HEK293T (cell line): ENCODE measurements at regions not wholly inside any gene's neighbourhood (a gene's known extent, or its start where the extent isn't known, plus 50 kb on each side); places are given as distances from the start of the nearest gene placed in this dataset.

Experiments used
- CTCF ChIA-PET: fragments of 350-600 bp; formaldehyde crosslinking; extraction: SDS; loops from one replicate; lab custom pipeline; 2021; ENCODE audit warnings: antibody characterized with exemption, inconsistent platforms; lab: Yijun Ruan, JAX
- POLR2A ChIA-PET: fragments of 350-600 bp; formaldehyde crosslinking; extraction: SDS; loops from one replicate; lab custom pipeline; 2020; ENCODE audit warnings: antibody characterized with exemption, inconsistent platforms; lab: Yijun Ruan, JAX
- DNase-seq: peaks from one replicate; pipeline ENCODE4 v3.0.0; 2012; ENCODE audit warnings: mixed read lengths; ENCODE audit errors: extremely low spot score
- ARNT ChIP-seq: fragments of 450-650 bp; IDR thresholded peaks from 2 replicates; pipeline ENCODE4 v1.6.1; 2017; ENCODE audit warnings: mild to moderate bottlenecking
- BHLHE40 ChIP-seq: fragments of 450-650 bp; IDR thresholded peaks from 2 replicates; pipeline ENCODE4 v1.6.1; 2016; ENCODE audit warnings: mild to moderate bottlenecking, moderate library complexity, borderline replicate concordance
- CTBP1 ChIP-seq: fragments of 450-650 bp; IDR thresholded peaks from 2 replicates; pipeline ENCODE4 v1.6.1; 2016; ENCODE audit warnings: borderline replicate concordance
- ELF4 ChIP-seq: fragments of 450-650 bp; IDR thresholded peaks from 2 replicates; pipeline ENCODE4 v1.6.1; 2017; ENCODE audit warnings: antibody characterized with exemption
- FOXA1 ChIP-seq: fragments of 450-650 bp; IDR thresholded peaks from 2 replicates; pipeline ENCODE4 v1.6.1; 2016; ENCODE audit warnings: mild to moderate bottlenecking
- FOXK2 ChIP-seq: fragments of 450-650 bp; IDR thresholded peaks from 2 replicates; pipeline ENCODE4 v1.6.1; 2016; ENCODE audit warnings: mild to moderate bottlenecking
- FOXM1 ChIP-seq: fragments of 450-650 bp; IDR thresholded peaks from 2 replicates; pipeline ENCODE4 v1.6.1; 2017; ENCODE audit warnings: mild to moderate bottlenecking, borderline replicate concordance
- HDGF ChIP-seq: fragments of 450-650 bp; IDR thresholded peaks from 2 replicates; pipeline ENCODE4 v1.6.1; 2017; ENCODE audit warnings: antibody characterized with exemption, borderline replicate concordance
- L3MBTL2 ChIP-seq: fragments of 450-650 bp; conservative IDR thresholded peaks from 2 replicates; pipeline ENCODE4 v1.6.1; 2016; ENCODE audit warnings: mild to moderate bottlenecking
- LEF1 ChIP-seq: fragments of 450-650 bp; IDR thresholded peaks from 2 replicates; pipeline ENCODE4 v1.6.1; 2017; ENCODE audit warnings: mild to moderate bottlenecking, borderline replicate concordance
- NFRKB ChIP-seq: fragments of 450-650 bp; IDR thresholded peaks from 2 replicates; pipeline ENCODE4 v1.6.1; 2016; ENCODE audit warnings: mild to moderate bottlenecking, moderate library complexity
- SP1 ChIP-seq: fragments of 450-650 bp; IDR thresholded peaks from 2 replicates; pipeline ENCODE4 v1.6.1; 2017
- SUZ12 ChIP-seq: fragments of 450-650 bp; IDR thresholded peaks from 2 replicates; pipeline ENCODE4 v1.6.1; 2016; ENCODE audit warnings: mild to moderate bottlenecking
- TARDBP ChIP-seq: fragments of 450-650 bp; IDR thresholded peaks from 2 replicates; pipeline ENCODE4 v1.6.1; 2016
- ZNF384 ChIP-seq: fragments of 450-650 bp; IDR thresholded peaks from 2 replicates; pipeline ENCODE4 v1.6.1; 2016
- TF ChIP-seq, protein P1 (sequence below): fragments of 450-650 bp; IDR thresholded peaks from 2 replicates; pipeline ENCODE4 v1.6.1; 2016

DNA sequence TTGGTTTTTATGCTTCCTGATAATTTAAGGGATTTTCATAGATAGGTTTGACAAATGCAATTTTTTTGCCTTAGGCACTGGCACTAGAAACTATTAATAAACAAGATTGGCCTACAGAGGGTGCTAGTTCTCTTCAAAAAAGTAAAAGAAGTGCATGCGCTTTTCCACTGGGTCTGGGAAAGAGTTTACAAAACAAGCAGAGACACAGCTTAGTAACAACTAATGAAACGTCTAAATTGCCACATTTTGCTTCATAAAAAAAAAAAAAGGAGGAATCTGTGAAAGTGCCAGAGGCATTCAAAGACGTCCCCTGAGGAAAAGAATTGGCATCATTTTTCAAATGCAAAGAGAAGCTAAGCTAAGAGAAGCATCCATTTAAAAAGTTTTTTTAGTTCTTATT, 58.3 kb upstream of the EEA1 start:
- peak; percentile 46 for DNase-seq
- CTCF ChIA-PET: interaction anchor here (0.6 to 2.1 kb wide), 21 partner anchors 8 to 1115 kb away, joined by 3 to 13 read pairs (median 4); no protein-coding TSS in a partner anchor
- POLR2A ChIA-PET: no interaction called here
- 0 out of 2 replicates have a peak, but pooled peaks have one; percentile 29 for TF ChIP-seq ZNF384
- no peak for TF ChIP-seq FOXK2

- DNase-seq: no peak
- ChIA-PET CTCF (interaction anchor here (0.6 to 2.1 kb wide), 19 partner anchors 9 to 1114 kb away, joined by 3 to 13 read pairs (median 5); no protein-coding TSS in a partner anchor), POLR2A (no interaction called here)
- TF ChIP-seq LEF1 (no peak), SP1 (no peak), SUZ12 (no peak), BHLHE40 (no peak), CTBP1 (no peak), TARDBP (no peak), NFRKB (no peak), ELF4 (no peak), FOXK2 (no peak), ARNT (no peak), FOXA1 (no peak), L3MBTL2 (no peak), FOXM1 (no peak), HDGF (no peak), ZNF384 (no peak)
- TF ChIP-seq, protein P1, sequence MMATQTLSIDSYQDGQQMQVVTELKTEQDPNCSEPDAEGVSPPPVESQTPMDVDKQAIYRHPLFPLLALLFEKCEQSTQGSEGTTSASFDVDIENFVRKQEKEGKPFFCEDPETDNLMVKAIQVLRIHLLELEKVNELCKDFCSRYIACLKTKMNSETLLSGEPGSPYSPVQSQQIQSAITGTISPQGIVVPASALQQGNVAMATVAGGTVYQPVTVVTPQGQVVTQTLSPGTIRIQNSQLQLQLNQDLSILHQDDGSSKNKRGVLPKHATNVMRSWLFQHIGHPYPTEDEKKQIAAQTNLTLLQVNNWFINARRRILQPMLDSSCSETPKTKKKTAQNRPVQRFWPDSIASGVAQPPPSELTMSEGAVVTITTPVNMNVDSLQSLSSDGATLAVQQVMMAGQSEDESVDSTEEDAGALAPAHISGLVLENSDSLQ: no peak
Observed at GRCh38 chr12:92987846-92988621, 58.9 kb upstream of the EEA1 start.

- ChIA-PET CTCF (interaction anchor here (1.4 to 2.1 kb wide), 2 partner anchors 408 to 1113 kb away, joined by 9 to 13 read pairs; no protein-coding TSS in a partner anchor), POLR2A (no interaction called here)
- TF ChIP-seq L3MBTL2: no peak
- TF ChIP-seq FOXA1: no peak
- TF ChIP-seq ZNF384: no peak
- TF ChIP-seq ARNT: no peak
- TF ChIP-seq TARDBP: no peak
- no peak for TF ChIP-seq HDGF
- TF ChIP-seq, protein P1: no peak
- TF ChIP-seq SP1: no peak
- TF ChIP-seq CTBP1: no peak
- no peak for DNase-seq
Observed at GRCh38 chr12:92988622-92989130, 59.6 kb upstream of the EEA1 start.

GRCh38 chr12:92989715-92990484, 60.8 kb upstream of the EEA1 start:
- no peak for DNase-seq
- TF ChIP-seq LEF1 (no peak), TARDBP (no peak), SUZ12 (no peak), ELF4 (no peak), SP1 (no peak)
- TF ChIP-seq, protein P1: no peak
- CTCF ChIA-PET: interaction anchor here (0.6 to 0.9 kb wide), 3 partner anchors 64 to 430 kb away, joined by 3 read pairs; no protein-coding TSS in a partner anchor
- POLR2A ChIA-PET: no interaction called here

DNA sequence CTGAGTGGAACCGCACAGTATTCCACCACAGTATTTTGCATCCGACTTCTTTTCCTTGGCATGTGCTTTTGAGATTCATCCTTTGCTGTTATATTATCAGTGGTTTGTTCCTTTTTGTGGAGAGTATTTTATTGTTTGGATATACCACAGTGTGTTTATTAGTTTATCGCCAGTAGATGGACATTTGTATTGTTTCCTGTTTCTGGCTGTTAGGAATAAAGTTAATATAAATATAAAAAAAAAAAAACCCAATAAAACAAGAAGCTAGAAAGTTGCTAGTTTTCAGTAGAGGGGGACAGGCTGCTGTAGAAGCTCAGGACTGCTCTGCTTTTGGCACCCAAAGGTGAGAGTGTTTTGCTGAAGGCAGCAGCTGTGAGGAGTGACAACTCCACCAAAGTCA, 62.0 kb upstream of the EEA1 start:
- no peak for DNase-seq
- POLR2A ChIA-PET: no interaction called here
- TF ChIP-seq ZNF384 (peak; percentile 44), SUZ12 (no peak)
- CTCF ChIA-PET: interaction anchor here (0.6 kb wide), 1 partner anchor 29 kb away, joined by 4 read pairs; no protein-coding TSS in a partner anchor

DNA sequence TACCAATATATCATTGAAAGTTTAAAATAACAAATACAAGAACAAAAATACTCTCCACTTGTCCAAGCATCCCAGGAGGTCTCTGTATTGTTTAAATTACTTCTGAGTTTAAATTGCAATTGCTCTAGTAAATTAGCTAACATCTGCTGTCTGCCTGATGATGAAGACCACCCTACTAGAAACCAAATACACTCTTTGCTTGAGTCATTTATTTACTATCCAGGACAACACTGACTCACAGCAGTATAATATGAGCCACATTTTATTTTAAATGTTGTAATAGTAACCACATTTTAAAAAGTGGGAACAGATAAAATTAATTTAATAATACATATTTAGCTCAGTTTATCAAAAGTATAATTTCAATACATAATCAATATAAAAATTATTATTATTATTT, 62.9 kb upstream of the EEA1 start:
- TF ChIP-seq NFRKB (no peak), FOXM1 (no peak), CTBP1 (no peak), SUZ12 (no peak), ARNT (no peak), HDGF (no peak), FOXA1 (no peak), LEF1 (no peak), FOXK2 (no peak), L3MBTL2 (no peak)
- ChIA-PET POLR2A (no interaction called here), CTCF (interaction anchor here (1.3 kb wide), 1 partner anchor 405 kb away, joined by 4 read pairs; no protein-coding TSS in a partner anchor)
- DNase-seq: no peak
